WTC11 (cell line): ENCODE measurements at regions not wholly inside any gene's neighbourhood (a gene's known extent, or its start where the extent isn't known, plus 50 kb on each side); places are given as distances from the start of the nearest gene placed in this dataset.

Source experiments
- ATAC-seq: fragments of 200-7000 bp; cut with Tn5 transposase; 2 replicates; pipeline ENCODE4 v1.10.0; 2021; ENCODE audit warnings: mild to moderate bottlenecking, moderate library complexity
- CTCF ChIA-PET: fragments of 300-600 bp; sonication (Branson Sonifier 250); formaldehyde crosslinking; loops from one replicate; lab custom pipeline; 2021; ENCODE audit warnings: antibody characterized with exemption; lab: Charles Lee
- POLR2A ChIA-PET: fragments of 350-600 bp; sonication (Branson Sonifier 250); formaldehyde crosslinking; loops from one replicate; lab custom pipeline; 2021; ENCODE audit warnings: antibody characterized with exemption; lab: Charles Lee
- DNase-seq: peaks from one replicate; pipeline ENCODE4 v3.0.0; 2021; ENCODE audit warnings: low spot score
- H3K27ac Mint-ChIP-seq: 2 replicates; pipeline ENCODE4 v1.8.0; 2021; ENCODE audit warnings: mixed read lengths
- H3K27me3 Mint-ChIP-seq: 2 replicates; pipeline ENCODE4 v1.8.0; 2021; ENCODE audit warnings: low read depth, mild to moderate bottlenecking, moderate library complexity, mixed read lengths
- H3K36me3 Mint-ChIP-seq: 2 replicates; pipeline ENCODE4 v1.8.0; 2021; ENCODE audit warnings: mixed read lengths
- H3K4me1 Mint-ChIP-seq: 2 replicates; pipeline ENCODE4 v1.8.0; 2022; ENCODE audit warnings: mixed read lengths
- H3K4me3 Mint-ChIP-seq: 2 replicates; pipeline ENCODE4 v1.8.0; 2021; ENCODE audit warnings: mild to moderate bottlenecking, moderate library complexity, mixed read lengths
- H3K9me3 Mint-ChIP-seq: 2 replicates; pipeline ENCODE4 v1.8.0; 2021; ENCODE audit warnings: mixed read lengths
- ELF4 ChIP-seq: sonication (generic); formaldehyde crosslinking; IDR thresholded peaks from 2 replicates; pipeline ENCODE4 v1.8.1; 2022; ENCODE audit warnings: low read depth, mild to moderate bottlenecking, moderate library complexity, missing genetic modification reagents
- ETV6 ChIP-seq: sonication (generic); formaldehyde crosslinking; IDR thresholded peaks from 2 replicates; pipeline ENCODE4 v1.8.1; 2022; ENCODE audit warnings: mild to moderate bottlenecking, missing genetic modification reagents
- MXD4 ChIP-seq: fragments of 250-450 bp; sonication (Bioruptor Pico); IDR thresholded peaks from 2 replicates; pipeline ENCODE4 v1.8.0; 2021; ENCODE audit warnings: mild to moderate bottlenecking, moderate library complexity, borderline replicate concordance
- NFATC4 ChIP-seq: fragments of 250-450 bp; sonication (Bioruptor Pico); IDR thresholded peaks from 2 replicates; pipeline ENCODE4 v1.9.0; 2021; ENCODE audit warnings: mild to moderate bottlenecking
- NR1H2 ChIP-seq: sonication (generic); formaldehyde crosslinking; IDR thresholded peaks from 2 replicates; pipeline ENCODE4 v1.9.0; 2021; ENCODE audit warnings: mild to moderate bottlenecking, moderate library complexity, missing genetic modification reagents
- NR2C2 ChIP-seq: sonication (generic); formaldehyde crosslinking; IDR thresholded peaks from 2 replicates; pipeline ENCODE4 v1.8.0; 2022; ENCODE audit warnings: mild to moderate bottlenecking, missing genetic modification reagents
- PRRX2 ChIP-seq: fragments of 250-450 bp; sonication (Bioruptor Pico); IDR thresholded peaks from 2 replicates; pipeline ENCODE4 v1.8.0; 2021; ENCODE audit warnings: mild to moderate bottlenecking
- RORB ChIP-seq: fragments of 250-450 bp; sonication (Bioruptor Pico); IDR thresholded peaks from 2 replicates; pipeline ENCODE4 v1.9.0; 2021; ENCODE audit warnings: mild to moderate bottlenecking
- SP1 ChIP-seq: sonication (generic); formaldehyde crosslinking; conservative IDR thresholded peaks from 2 replicates; pipeline ENCODE4 v1.8.1; 2022; ENCODE audit warnings: missing genetic modification reagents
- TEAD1 ChIP-seq: sonication (generic); formaldehyde crosslinking; IDR thresholded peaks from 2 replicates; pipeline ENCODE4 v1.8.0; 2022; ENCODE audit warnings: mild to moderate bottlenecking, missing genetic modification reagents
- TP53 ChIP-seq: sonication (generic); formaldehyde crosslinking; IDR thresholded peaks from 2 replicates; pipeline ENCODE4 v1.8.1; 2023; ENCODE audit warnings: mild to moderate bottlenecking, missing genetic modification reagents
- TF ChIP-seq, protein P1 (sequence below): sonication (generic); formaldehyde crosslinking; conservative IDR thresholded peaks from 2 replicates; pipeline ENCODE4 v1.8.1; 2023; ENCODE audit warnings: mild to moderate bottlenecking, low read depth, missing genetic modification reagents, moderate library complexity
- TF ChIP-seq, protein P2 (sequence below): sonication (generic); formaldehyde crosslinking; IDR thresholded peaks from 2 replicates; pipeline ENCODE4 v1.8.1; 2022; ENCODE audit warnings: missing genetic modification reagents, borderline replicate concordance
- TF ChIP-seq, protein P3 (sequence below): sonication (generic); formaldehyde crosslinking; IDR thresholded peaks from 2 replicates; pipeline ENCODE4 v1.8.0; 2023; ENCODE audit warnings: mild to moderate bottlenecking, missing genetic modification reagents
- TF ChIP-seq, protein P4 (sequence below): sonication (generic); formaldehyde crosslinking; IDR thresholded peaks from 2 replicates; pipeline ENCODE4 v1.8.0; 2023; ENCODE audit warnings: missing genetic modification reagents, mild to moderate bottlenecking, borderline replicate concordance
- TF ChIP-seq, protein P5 (sequence below): sonication (generic); formaldehyde crosslinking; IDR thresholded peaks from 2 replicates; pipeline ENCODE4 v1.8.1; 2023; ENCODE audit warnings: mild to moderate bottlenecking, missing genetic modification reagents
- TF ChIP-seq, protein P6 (sequence below): fragments of 250-450 bp; sonication (Bioruptor Pico); IDR thresholded peaks from 2 replicates; pipeline ENCODE4 v1.9.0; 2021; ENCODE audit warnings: mild to moderate bottlenecking

DNA sequence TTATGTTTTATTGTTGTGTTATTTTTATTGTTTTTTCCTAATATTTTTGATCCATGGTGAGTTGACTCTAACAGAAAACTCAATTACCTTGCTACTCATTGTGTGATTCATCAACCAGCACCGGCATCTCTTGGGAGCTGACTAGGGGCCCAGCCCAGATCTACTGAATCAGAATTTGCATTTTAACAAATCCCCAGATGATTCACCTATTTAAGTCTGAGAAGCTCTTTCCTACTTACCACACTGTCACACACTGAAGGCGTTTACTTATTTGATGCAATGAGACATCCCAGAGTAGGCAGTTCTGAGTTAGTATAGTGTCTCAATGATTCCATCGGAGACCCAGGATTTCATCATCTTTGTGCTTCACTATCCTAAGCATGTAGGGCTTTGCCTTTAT lies 416.6 kb downstream of the RWDD3 start:
- Mint-ChIP-seq H3K4me3 (no peak overlapping the region), H3K36me3 (peaks cover 5% of the 10 kb centered on the region; the same call in 1 of the 2 replicates), H3K27me3 (no peaks in the 10 kb centered on the region), H3K27ac (no peak overlapping the region)
- POLR2A ChIA-PET, result no interaction called here
- DNase-seq, result no peak
- ATAC-seq, result no peak
- TF ChIP-seq PRRX2 (CRISPR knock-in tag) (no peak), TP53 (CRISPR knock-in tag) (no peak), ETV6 (CRISPR knock-in tag) (no peak), NR1H2 (CRISPR knock-in tag) (no peak)
- TF ChIP-seq, protein P1, sequence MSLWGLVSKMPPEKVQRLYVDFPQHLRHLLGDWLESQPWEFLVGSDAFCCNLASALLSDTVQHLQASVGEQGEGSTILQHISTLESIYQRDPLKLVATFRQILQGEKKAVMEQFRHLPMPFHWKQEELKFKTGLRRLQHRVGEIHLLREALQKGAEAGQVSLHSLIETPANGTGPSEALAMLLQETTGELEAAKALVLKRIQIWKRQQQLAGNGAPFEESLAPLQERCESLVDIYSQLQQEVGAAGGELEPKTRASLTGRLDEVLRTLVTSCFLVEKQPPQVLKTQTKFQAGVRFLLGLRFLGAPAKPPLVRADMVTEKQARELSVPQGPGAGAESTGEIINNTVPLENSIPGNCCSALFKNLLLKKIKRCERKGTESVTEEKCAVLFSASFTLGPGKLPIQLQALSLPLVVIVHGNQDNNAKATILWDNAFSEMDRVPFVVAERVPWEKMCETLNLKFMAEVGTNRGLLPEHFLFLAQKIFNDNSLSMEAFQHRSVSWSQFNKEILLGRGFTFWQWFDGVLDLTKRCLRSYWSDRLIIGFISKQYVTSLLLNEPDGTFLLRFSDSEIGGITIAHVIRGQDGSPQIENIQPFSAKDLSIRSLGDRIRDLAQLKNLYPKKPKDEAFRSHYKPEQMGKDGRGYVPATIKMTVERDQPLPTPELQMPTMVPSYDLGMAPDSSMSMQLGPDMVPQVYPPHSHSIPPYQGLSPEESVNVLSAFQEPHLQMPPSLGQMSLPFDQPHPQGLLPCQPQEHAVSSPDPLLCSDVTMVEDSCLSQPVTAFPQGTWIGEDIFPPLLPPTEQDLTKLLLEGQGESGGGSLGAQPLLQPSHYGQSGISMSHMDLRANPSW (CRISPR knock-in tag), result no peak
- TF ChIP-seq, protein P2, sequence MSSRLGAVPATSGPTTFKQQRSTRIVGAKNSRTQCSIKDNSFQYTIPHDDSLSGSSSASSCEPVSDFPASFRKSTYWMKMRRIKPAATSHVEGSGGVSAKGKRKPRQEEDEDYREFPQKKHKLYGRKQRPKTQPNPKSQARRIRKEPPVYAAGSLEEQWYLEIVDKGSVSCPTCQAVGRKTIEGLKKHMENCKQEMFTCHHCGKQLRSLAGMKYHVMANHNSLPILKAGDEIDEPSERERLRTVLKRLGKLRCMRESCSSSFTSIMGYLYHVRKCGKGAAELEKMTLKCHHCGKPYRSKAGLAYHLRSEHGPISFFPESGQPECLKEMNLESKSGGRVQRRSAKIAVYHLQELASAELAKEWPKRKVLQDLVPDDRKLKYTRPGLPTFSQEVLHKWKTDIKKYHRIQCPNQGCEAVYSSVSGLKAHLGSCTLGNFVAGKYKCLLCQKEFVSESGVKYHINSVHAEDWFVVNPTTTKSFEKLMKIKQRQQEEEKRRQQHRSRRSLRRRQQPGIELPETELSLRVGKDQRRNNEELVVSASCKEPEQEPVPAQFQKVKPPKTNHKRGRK (CRISPR knock-in tag), result no peak
- TF ChIP-seq, all 79 proteins: peak for 0
- CTCF ChIA-PET, result no interaction called here
- peaks cover 23% of the 10 kb centered on the region for H3K9me3 Mint-ChIP-seq
- 0 out of 2 replicates have a peak, but pooled peaks cover 3% of the 10 kb centered on the region for H3K4me1 Mint-ChIP-seq

DNA sequence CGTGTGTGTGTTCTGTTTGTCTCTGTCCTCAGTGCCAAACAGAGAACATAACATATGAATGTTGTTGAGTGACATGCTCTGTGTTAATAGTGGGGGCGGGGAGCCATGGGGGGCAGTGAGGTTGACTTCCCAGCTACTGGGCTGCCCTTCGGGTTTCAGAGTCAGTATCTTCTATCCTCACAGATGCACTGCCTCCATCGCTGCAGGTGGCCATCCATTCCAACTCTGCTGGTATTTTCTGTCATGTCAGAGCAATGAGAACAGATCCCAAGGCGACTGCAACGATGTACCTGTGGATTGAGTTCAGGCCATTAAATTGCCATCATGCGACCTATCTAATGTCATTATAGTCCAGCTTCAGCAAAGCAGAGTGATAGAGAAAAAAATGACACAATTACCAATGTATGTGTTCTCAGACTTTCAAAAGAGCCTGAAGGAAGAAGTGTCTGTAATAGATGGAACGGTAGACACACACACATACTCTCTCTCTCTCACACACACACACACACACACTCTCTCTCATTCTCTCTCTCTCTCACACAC lies 418.5 kb downstream of the RWDD3 start:
- Mint-ChIP-seq H3K36me3 (no peaks in the 10 kb centered on the region), H3K27me3 (no peaks in the 10 kb centered on the region), H3K4me1 (0 out of 2 replicates have a peak, but pooled peaks cover 3% of the 10 kb centered on the region)

DNA sequence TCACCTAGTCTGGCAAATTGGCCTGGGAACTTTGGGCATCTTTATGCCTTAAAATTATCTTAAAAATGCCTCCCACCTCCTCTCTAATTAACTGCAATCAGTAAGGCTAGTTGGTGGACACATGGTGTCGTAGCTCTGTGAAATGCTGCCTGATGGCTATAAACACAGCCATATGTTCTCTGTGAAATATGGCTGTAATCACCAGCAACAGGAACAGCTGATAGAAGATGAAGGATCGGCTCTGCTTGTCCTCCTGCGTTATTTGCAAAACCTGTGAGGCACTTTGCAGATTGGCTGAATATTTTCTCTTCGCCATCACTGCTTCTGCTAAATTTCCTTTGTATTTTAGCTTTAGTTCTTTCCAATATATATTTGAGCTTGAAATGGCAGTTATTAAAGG lies 419.6 kb downstream of the RWDD3 start:
- DNase-seq (no peak), ATAC-seq (no peak)
- H3K27ac Mint-ChIP-seq, result no peak overlapping the region
- H3K9me3 Mint-ChIP-seq, result no peaks in the 10 kb centered on the region
- H3K4me3 Mint-ChIP-seq, result no peak overlapping the region
- H3K27me3 Mint-ChIP-seq, result no peaks in the 10 kb centered on the region
- ChIA-PET POLR2A (no interaction called here), CTCF (no interaction called here)
- H3K4me1 Mint-ChIP-seq, result 0 out of 2 replicates have a peak, but pooled peaks cover 3% of the 10 kb centered on the region
- no peaks in the 10 kb centered on the region for H3K36me3 Mint-ChIP-seq
- TF ChIP-seq TP53 (CRISPR knock-in tag) (no peak), NFATC4 (no peak), MXD4 (no peak), NR2C2 (CRISPR knock-in tag) (no peak), TEAD1 (CRISPR knock-in tag) (no peak), NR1H2 (CRISPR knock-in tag) (no peak), RORB (CRISPR knock-in tag) (no peak), ELF4 (CRISPR knock-in tag) (no peak)
- TF ChIP-seq, protein P3, sequence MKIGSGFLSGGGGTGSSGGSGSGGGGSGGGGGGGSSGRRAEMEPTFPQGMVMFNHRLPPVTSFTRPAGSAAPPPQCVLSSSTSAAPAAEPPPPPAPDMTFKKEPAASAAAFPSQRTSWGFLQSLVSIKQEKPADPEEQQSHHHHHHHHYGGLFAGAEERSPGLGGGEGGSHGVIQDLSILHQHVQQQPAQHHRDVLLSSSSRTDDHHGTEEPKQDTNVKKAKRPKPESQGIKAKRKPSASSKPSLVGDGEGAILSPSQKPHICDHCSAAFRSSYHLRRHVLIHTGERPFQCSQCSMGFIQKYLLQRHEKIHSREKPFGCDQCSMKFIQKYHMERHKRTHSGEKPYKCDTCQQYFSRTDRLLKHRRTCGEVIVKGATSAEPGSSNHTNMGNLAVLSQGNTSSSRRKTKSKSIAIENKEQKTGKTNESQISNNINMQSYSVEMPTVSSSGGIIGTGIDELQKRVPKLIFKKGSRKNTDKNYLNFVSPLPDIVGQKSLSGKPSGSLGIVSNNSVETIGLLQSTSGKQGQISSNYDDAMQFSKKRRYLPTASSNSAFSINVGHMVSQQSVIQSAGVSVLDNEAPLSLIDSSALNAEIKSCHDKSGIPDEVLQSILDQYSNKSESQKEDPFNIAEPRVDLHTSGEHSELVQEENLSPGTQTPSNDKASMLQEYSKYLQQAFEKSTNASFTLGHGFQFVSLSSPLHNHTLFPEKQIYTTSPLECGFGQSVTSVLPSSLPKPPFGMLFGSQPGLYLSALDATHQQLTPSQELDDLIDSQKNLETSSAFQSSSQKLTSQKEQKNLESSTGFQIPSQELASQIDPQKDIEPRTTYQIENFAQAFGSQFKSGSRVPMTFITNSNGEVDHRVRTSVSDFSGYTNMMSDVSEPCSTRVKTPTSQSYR (CRISPR knock-in tag), result no peak
- TF ChIP-seq, protein P4, sequence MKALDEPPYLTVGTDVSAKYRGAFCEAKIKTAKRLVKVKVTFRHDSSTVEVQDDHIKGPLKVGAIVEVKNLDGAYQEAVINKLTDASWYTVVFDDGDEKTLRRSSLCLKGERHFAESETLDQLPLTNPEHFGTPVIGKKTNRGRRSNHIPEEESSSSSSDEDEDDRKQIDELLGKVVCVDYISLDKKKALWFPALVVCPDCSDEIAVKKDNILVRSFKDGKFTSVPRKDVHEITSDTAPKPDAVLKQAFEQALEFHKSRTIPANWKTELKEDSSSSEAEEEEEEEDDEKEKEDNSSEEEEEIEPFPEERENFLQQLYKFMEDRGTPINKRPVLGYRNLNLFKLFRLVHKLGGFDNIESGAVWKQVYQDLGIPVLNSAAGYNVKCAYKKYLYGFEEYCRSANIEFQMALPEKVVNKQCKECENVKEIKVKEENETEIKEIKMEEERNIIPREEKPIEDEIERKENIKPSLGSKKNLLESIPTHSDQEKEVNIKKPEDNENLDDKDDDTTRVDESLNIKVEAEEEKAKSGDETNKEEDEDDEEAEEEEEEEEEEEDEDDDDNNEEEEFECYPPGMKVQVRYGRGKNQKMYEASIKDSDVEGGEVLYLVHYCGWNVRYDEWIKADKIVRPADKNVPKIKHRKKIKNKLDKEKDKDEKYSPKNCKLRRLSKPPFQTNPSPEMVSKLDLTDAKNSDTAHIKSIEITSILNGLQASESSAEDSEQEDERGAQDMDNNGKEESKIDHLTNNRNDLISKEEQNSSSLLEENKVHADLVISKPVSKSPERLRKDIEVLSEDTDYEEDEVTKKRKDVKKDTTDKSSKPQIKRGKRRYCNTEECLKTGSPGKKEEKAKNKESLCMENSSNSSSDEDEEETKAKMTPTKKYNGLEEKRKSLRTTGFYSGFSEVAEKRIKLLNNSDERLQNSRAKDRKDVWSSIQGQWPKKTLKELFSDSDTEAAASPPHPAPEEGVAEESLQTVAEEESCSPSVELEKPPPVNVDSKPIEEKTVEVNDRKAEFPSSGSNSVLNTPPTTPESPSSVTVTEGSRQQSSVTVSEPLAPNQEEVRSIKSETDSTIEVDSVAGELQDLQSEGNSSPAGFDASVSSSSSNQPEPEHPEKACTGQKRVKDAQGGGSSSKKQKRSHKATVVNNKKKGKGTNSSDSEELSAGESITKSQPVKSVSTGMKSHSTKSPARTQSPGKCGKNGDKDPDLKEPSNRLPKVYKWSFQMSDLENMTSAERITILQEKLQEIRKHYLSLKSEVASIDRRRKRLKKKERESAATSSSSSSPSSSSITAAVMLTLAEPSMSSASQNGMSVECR (CRISPR knock-in tag), result no peak
- TF ChIP-seq, protein P5, sequence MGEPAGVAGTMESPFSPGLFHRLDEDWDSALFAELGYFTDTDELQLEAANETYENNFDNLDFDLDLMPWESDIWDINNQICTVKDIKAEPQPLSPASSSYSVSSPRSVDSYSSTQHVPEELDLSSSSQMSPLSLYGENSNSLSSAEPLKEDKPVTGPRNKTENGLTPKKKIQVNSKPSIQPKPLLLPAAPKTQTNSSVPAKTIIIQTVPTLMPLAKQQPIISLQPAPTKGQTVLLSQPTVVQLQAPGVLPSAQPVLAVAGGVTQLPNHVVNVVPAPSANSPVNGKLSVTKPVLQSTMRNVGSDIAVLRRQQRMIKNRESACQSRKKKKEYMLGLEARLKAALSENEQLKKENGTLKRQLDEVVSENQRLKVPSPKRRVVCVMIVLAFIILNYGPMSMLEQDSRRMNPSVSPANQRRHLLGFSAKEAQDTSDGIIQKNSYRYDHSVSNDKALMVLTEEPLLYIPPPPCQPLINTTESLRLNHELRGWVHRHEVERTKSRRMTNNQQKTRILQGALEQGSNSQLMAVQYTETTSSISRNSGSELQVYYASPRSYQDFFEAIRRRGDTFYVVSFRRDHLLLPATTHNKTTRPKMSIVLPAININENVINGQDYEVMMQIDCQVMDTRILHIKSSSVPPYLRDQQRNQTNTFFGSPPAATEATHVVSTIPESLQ (CRISPR knock-in tag), result no peak
- TF ChIP-seq, protein P6, sequence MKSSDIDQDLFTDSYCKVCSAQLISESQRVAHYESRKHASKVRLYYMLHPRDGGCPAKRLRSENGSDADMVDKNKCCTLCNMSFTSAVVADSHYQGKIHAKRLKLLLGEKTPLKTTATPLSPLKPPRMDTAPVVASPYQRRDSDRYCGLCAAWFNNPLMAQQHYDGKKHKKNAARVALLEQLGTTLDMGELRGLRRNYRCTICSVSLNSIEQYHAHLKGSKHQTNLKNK (CRISPR knock-in tag), result no peak

More for the DNA sequence above, 418.5 kb downstream of the RWDD3 start:
- H3K9me3 Mint-ChIP-seq, result peaks cover 9% of the 10 kb centered on the region
- no peak for TF ChIP-seq SP1 (CRISPR knock-in tag)
- ChIA-PET POLR2A (no interaction called here), CTCF (no interaction called here)
- no peak for DNase-seq
- no peak overlapping the region for H3K27ac Mint-ChIP-seq
- no peak overlapping the region for H3K4me3 Mint-ChIP-seq
- ATAC-seq, result no peak
